Neural cell (in vitro differentiated cells): ENCODE measurements at regions not wholly inside any gene's neighbourhood (a gene's known extent, or its start where the extent isn't known, plus 50 kb on each side); places are given as distances from the start of the nearest gene placed in this dataset.

Experiments used
- H2AFZ ChIP-seq: fragments of 200-600, 300-800 bp; sonication (generic), shearing (Covaris generic); 2 replicates; pipeline ENCODE4 v1.6.0; 2014; ENCODE audit warnings: low read depth, mild to moderate bottlenecking, antibody characterized with exemption, low read length, moderate library complexity
- H3F3A ChIP-seq: fragments of 200-600 bp; shearing (Covaris generic); 2 replicates; pipeline ENCODE4 v1.6.1; 2016; ENCODE audit warnings: mild to moderate bottlenecking, moderate library complexity, mixed read lengths, antibody characterized with exemption, low read length; ENCODE audit not compliant: insufficient read depth, poor library complexity, severe bottlenecking
- H3K27ac ChIP-seq: fragments of 200-600, 300-800 bp; sonication (generic), shearing (Covaris generic); 2 replicates; pipeline ENCODE4 v1.5.1; 2014; ENCODE audit warnings: mild to moderate bottlenecking, low read length, moderate library complexity
- H3K27me3 ChIP-seq: fragments of 300-800, 200-600 bp; sonication (generic), shearing (Covaris generic); 2 replicates; pipeline ENCODE4 v1.6.0; 2014; ENCODE audit warnings: mild to moderate bottlenecking, low read depth, low read length, moderate library complexity; ENCODE audit not compliant: insufficient read depth
- H3K36me3 ChIP-seq: fragments of 300-800, 200-600 bp; sonication (generic), shearing (Covaris generic); 2 replicates; pipeline ENCODE4 v1.5.1; 2014; ENCODE audit warnings: mild to moderate bottlenecking, antibody characterized with exemption, low read length, moderate library complexity; ENCODE audit not compliant: insufficient read depth
- H3K4me2 ChIP-seq: fragments of 300-800, 200-600 bp; sonication (generic), shearing (Covaris generic); 2 replicates; pipeline ENCODE4 v1.6.0; 2014; ENCODE audit warnings: mild to moderate bottlenecking, low read length
- H3K4me3 ChIP-seq: fragments of 300-800, 200-600 bp; sonication (generic), shearing (Covaris generic); 2 replicates; pipeline ENCODE4 v1.5.1; 2014; ENCODE audit warnings: mild to moderate bottlenecking, low read length, moderate library complexity
- H3K79me2 ChIP-seq: fragments of 200-600 bp; shearing (Covaris generic); replicated peaks from 2 replicates; pipeline ENCODE4 v1.6.0; 2014; ENCODE audit warnings: mild to moderate bottlenecking, low read length, moderate library complexity; ENCODE audit not compliant: insufficient read depth
- H3K9ac ChIP-seq: fragments of 300-800, 200-600 bp; sonication (generic), shearing (Covaris generic); 2 replicates; pipeline ENCODE4 v1.6.1; 2016; ENCODE audit warnings: mild to moderate bottlenecking, low read length, mixed read lengths
- H3K9me2 ChIP-seq: fragments of 200-600 bp; shearing (Covaris generic); 2 replicates; pipeline ENCODE4 v1.6.1; 2016; ENCODE audit warnings: mild to moderate bottlenecking, low read length, mixed read lengths; ENCODE audit not compliant: insufficient read depth
- H3K9me3 ChIP-seq: fragments of 200-600, 300-800 bp; sonication (generic), shearing (Covaris generic); 2 replicates; pipeline ENCODE4 v1.6.1; 2016; ENCODE audit warnings: mild to moderate bottlenecking, mixed run types, low read length, moderate library complexity, mixed read lengths
- H4K20me1 ChIP-seq: fragments of 200-600 bp; shearing (Covaris generic); 2 replicates; pipeline ENCODE4 v1.6.1; 2016; ENCODE audit warnings: mild to moderate bottlenecking, mixed run types; ENCODE audit not compliant: insufficient read depth
- CTCF ChIP-seq: fragments of 450-650 bp; IDR thresholded peaks from 2 replicates; pipeline ENCODE4 v1.5.1; 2014; ENCODE audit warnings: antibody characterized with exemption, mild to moderate bottlenecking, moderate library complexity; ENCODE audit not compliant: poor library complexity, severe bottlenecking
- EP300 ChIP-seq: fragments of 450-650 bp; conservative IDR thresholded peaks from 2 replicates; pipeline ENCODE4 v1.6.1; 2014; ENCODE audit warnings: antibody characterized with exemption, mild to moderate bottlenecking, moderate library complexity; ENCODE audit not compliant: poor library complexity, severe bottlenecking
- EZH2 ChIP-seq: fragments of 200-600, 300-800 bp; shearing (Covaris generic), sonication (generic); IDR thresholded peaks from 2 replicates; pipeline ENCODE4 v1.6.1; 2014; ENCODE audit warnings: antibody characterized with exemption, low read length, borderline replicate concordance, mild to moderate bottlenecking; ENCODE audit not compliant: insufficient read depth, poor library complexity, severe bottlenecking
- MXI1 ChIP-seq: fragments of 450-650 bp; conservative IDR thresholded peaks from 2 replicates; pipeline ENCODE4 v1.6.1; 2014; ENCODE audit warnings: antibody characterized with exemption, mild to moderate bottlenecking; ENCODE audit not compliant: poor library complexity, severe bottlenecking
- POLR2AphosphoS5 ChIP-seq: IDR thresholded peaks from 2 replicates; pipeline ENCODE4 v1.6.1; 2012
- RAD21 ChIP-seq: fragments of 450-650 bp; conservative IDR thresholded peaks from 2 replicates; pipeline ENCODE4 v1.6.1; 2014; ENCODE audit warnings: antibody characterized with exemption, mild to moderate bottlenecking, moderate library complexity
- REST ChIP-seq: IDR thresholded peaks from 2 replicates; pipeline ENCODE4 v1.6.1; 2012; ENCODE audit warnings: borderline replicate concordance
- SMC3 ChIP-seq: fragments of 450-650 bp; conservative IDR thresholded peaks from 2 replicates; pipeline ENCODE4 v1.6.1; 2014; ENCODE audit warnings: antibody characterized with exemption, mild to moderate bottlenecking, moderate library complexity; ENCODE audit not compliant: poor library complexity
- TAF1 ChIP-seq: IDR thresholded peaks from 2 replicates; pipeline ENCODE4 v1.6.1; 2012; ENCODE audit warnings: low read depth

- no peak overlapping the region for H2AFZ ChIP-seq
- TF ChIP-seq MXI1 (no peak), EZH2 (no peak), TAF1 (no peak), POLR2AphosphoS5 (no peak), RAD21 (no peak), REST (no peak), EP300 (no peak), SMC3 (no peak), CTCF (no peak)
- H3K4me2 ChIP-seq: no peak overlapping the region
- H3K9me3 ChIP-seq: no peaks in the 10 kb centered on the region
- no peak overlapping the region for H3K9ac ChIP-seq
- H3K4me3 ChIP-seq: no peak overlapping the region
- H3K27ac ChIP-seq: no peak overlapping the region
- H3K27me3 ChIP-seq: no peaks in the 10 kb centered on the region
- no peaks in the 10 kb centered on the region for H4K20me1 ChIP-seq
- no peaks in the 10 kb centered on the region for H3K79me2 ChIP-seq
- H3K36me3 ChIP-seq: no peaks in the 10 kb centered on the region
- no peaks in the 10 kb centered on the region for H3K9me2 ChIP-seq
- H3F3A ChIP-seq: no peaks in the 10 kb centered on the region
Measured at GRCh38 chr18:30404422-30404821, 638.1 kb downstream of the DSC3 start.

GRCh38 chr18:30403278-30403677 is 639.3 kb downstream of the DSC3 start:
- Histone ChIP-seq H3K27ac (no peak overlapping the region), H3K9ac (no peak overlapping the region), H3K4me2 (no peak overlapping the region), H4K20me1 (no peaks in the 10 kb centered on the region), H3K36me3 (no peaks in the 10 kb centered on the region), H3K4me3 (no peak overlapping the region), H3K9me3 (no peaks in the 10 kb centered on the region), H3K27me3 (no peaks in the 10 kb centered on the region), H2AFZ (no peak overlapping the region), H3K9me2 (no peaks in the 10 kb centered on the region), H3F3A (no peaks in the 10 kb centered on the region), H3K79me2 (no peaks in the 10 kb centered on the region)
- TF ChIP-seq POLR2AphosphoS5: no peak
- no peak for TF ChIP-seq CTCF
- no peak for TF ChIP-seq REST
- TF ChIP-seq TAF1: no peak
- no peak for TF ChIP-seq EP300
- no peak for TF ChIP-seq RAD21
- TF ChIP-seq SMC3: no peak
- TF ChIP-seq EZH2: no peak
- TF ChIP-seq MXI1: no peak
